T-helper 1 cell treated with Interleukin-12 subunit alpha and Interleukin-12 subunit beta and Interleukin-4 antibody, amounts not matched to agents 30 ng/mL and 1 ng/mL, for 36 hours (primary cell): ENCODE measurements at regions not wholly inside any gene's neighbourhood (a gene's known extent, or its start where the extent isn't known, plus 50 kb on each side); places are given as distances from the start of the nearest gene placed in this dataset.

Experiments used
- intact Hi-C: fragments of 100-400 bp; cut with micrococcal nuclease; formaldehyde crosslinking; loops from one replicate; pipeline ENCODE4 v1.15.1; 2024

DNA sequence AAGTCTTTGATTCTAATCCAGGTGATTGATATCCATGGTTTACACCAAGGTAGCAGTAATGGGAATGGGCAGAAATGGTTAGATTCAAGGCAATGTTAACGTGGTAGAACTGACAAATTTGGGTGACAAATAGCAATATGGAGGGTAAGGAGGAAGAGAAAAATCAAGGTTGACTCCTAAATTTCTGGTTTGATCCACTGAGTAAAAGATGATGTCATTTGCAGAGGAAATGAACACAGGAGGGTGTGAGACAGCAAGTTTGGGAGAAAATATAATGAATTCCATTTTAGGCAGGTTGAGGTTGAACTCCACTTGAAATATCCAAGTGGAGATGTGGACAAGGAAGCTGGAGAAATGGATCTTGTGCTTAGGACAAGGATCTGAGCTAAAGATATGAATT is 170.9 kb upstream of the CAMK1G start:
- intact Hi-C loops = no loop called here

GRCh38 chr1:209413062-209413461 is 170.5 kb upstream of the CAMK1G start:
- intact Hi-C loops = no loop called here

DNA sequence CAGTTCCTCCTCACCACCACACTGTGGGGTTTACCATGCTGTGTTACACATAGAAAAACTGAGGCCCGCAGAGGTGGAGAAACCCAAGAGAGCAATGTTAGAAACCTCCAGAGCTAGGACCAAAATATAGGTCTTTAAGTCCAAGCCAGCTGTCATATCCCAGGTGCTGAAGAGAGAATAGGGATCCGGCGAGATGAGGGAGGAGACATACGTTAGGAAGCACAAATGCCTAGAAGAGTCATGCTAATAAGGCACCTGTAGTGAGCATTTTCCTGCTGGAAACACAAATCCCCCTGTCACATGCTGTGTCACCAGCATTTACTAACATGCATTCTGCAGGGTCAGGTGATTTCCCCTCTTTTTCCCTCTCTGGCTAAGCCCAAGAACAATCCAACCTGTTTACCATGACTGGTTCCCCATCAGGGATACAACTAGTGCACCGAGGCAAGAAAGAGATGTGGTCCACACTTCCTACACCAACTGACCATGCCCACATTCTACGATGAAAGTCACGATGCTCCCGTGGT is 168.6 kb upstream of the CAMK1G start:
- intact Hi-C loops = no loop called here

GRCh38 chr1:209416039-209416438 is 167.5 kb upstream of the CAMK1G start:
- intact Hi-C loops = no loop called here

DNA sequence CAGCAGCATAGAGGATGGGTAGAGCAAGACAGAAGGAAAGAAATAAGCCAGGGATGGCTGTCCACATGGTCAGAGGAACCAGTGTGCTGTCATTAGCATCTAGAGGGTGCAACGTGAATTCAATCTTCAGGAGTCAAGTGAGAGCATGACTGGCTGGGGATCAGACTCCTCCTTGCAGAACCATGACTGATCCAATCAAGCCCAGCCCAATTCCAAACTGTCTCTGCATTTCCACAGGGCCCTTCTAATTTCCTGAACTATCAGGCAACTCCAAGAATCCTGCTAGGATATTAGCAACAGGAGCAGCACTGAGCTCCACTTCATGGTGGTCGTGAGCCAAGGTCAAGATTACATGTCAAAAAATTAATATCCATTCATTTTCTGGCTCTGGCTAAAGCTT is 166.8 kb upstream of the CAMK1G start:
- intact Hi-C loops = no loop called here

GRCh38 chr1:209417761-209418160 is 165.8 kb upstream of the CAMK1G start:
- intact Hi-C loops = no loop called here

- intact Hi-C loops = no loop called here
These were observed 163.2 kb upstream of the CAMK1G start for GRCh38 chr1:209420276-209420675.

GRCh38 chr1:209421186-209421585 is 162.3 kb upstream of the CAMK1G start:
- intact Hi-C loops = no loop called here

- intact Hi-C loops = no loop called here
These were observed 161.4 kb upstream of the CAMK1G start for GRCh38 chr1:209421978-209422680.

GRCh38 chr1:209425959-209426358 is 157.6 kb upstream of the CAMK1G start:
- intact Hi-C loops = no loop called here

DNA sequence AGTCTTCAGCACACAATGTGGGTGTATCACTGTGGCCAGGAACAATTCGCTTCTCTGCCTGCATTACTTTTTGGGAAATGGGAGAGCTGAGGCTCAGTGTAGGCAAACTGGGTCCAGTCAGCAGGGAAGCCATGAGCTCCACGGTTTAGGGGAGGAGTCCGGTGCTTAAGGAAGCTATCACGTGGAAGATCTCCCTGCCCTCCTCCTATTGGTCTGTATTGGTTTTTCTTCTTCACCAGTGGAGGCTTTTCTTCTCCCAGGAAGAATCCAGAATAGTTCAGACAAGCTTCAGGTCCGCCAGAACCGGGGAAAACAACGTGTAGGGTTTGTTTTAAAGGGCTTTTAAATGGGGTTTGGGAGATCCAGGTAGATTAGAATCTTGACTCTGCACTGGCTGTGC is 156.2 kb upstream of the CAMK1G start:
- intact Hi-C loops = no loop called here

- intact Hi-C loops = no loop called here
These were observed 155.7 kb upstream of the CAMK1G start for GRCh38 chr1:209427811-209428210.

DNA sequence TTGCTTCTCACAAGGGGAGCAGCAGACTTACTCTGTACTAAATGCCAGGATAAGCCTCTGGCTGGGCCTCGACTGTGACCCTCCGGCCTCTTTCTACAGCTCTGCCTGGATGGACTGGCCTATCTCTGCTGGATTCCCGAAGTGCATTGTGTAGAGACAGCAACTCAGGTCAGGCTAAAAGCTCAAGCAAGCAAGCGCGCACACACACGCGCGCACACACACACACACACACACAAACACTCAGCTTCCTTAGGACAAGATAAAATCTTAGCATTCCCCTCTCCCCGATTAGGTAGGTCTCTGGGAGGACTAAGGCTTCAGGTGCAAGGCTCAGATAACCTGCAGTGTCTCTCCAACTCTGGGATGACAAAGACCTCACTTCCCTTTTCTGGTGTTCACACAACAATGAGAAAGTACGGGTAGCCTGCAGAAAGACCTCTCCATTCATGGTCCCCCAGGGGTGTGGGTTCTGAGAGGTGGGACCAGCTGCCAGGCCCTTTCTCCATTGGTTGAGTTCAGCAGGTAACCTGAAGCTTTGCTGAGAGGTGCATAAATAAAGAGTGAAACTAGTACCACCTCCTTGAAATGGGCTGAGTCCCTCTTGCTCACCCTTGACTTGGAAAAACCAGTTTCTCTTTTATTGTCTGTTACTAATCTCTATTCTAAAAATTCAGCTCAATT is 155.1 kb upstream of the CAMK1G start:
- intact Hi-C loops = no loop called here

DNA sequence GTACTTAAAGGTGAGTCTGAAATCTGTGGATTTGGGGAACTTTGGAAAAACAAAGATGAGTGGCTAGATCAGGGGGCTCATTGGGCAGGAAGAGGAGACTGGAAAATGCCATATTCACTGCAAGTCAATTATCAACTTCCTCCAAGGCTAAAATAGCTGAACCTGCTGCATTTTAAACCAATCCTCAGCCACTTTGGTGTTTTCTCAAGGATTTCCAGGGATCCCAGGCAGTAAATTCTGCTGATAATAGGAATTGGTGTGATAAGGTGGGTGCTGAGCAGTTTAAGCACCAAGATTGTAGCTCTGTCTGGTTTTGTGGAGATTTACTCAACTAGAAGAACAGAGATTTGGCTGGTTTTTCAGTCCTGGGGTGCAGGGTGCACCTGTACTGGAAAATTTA is 153.9 kb upstream of the CAMK1G start:
- intact Hi-C loops = no loop called here

- intact Hi-C loops = no loop called here
These were observed 153.4 kb upstream of the CAMK1G start for GRCh38 chr1:209430107-209430506.

DNA sequence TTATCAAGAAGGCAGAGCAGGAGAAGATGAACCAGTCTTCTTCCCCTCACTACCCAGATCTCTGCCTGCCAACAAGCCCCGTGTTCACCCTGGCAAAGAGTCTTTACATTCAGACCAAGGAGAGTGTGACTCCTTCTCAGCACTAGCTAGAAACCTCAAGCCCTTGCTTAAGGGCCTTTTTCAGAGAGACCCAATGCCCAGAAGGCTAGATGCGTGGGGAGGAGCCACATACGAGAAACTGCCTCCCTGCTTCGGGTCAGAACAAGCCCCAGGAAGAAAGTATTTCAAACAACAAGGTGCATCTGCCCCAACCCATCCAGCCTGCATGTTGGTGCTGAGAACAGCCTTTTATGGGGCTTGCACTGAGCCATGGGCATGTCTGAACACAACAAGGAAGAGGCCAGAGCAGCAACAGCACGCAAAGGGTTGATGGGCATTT is 152.7 kb upstream of the CAMK1G start:
- intact Hi-C loops = no loop called here

DNA sequence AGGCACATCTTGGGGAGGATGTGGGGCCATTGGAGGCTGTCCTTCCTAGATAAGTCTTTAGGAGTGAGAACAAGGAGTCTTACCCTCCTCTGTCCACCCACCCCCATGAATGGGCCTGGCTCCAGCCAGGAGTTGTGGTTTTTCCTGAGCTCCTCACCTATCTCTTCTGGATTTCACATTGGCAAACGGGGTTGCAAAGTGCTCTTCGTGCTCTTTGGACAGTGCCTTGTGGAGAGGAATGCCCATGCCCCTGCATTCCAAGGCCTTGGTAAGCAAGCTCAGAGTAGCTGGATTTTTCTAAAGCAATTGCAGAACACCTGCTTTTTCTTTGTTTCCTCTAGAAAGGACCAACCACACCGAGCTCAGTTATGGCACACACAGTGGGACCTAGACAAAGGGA is 152.1 kb upstream of the CAMK1G start:
- intact Hi-C loops = no loop called here

DNA sequence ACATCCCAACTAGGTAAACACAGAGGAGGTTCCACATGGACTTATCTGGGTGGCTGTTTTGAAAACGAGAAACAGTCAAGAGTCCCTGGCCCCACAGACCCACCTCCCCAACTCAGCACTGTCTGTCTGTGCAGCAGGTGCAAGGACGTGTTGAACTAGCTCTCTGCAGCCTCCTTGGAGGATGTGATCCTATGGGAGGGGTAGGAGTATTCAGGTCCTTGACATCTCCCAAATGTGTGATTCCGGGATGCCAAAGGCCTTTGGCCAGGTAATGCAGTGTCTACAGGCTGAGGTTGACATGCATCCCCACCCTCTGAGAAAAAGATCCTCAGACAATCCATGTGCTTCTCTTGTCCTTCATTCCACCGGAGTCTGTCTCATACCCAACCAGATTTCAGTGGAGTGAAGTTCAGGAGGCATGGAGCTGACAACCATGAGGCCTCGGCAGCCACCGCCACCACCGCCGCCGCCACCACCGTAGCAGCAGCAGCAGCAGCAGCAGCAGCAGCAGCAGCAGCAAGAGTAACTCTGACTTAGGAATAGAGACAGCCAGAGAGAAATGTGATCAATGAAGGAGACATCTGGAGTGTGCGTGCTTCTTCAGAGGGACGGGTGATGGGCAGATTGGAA is 151.6 kb upstream of the CAMK1G start:
- intact Hi-C loops = no loop called here

DNA sequence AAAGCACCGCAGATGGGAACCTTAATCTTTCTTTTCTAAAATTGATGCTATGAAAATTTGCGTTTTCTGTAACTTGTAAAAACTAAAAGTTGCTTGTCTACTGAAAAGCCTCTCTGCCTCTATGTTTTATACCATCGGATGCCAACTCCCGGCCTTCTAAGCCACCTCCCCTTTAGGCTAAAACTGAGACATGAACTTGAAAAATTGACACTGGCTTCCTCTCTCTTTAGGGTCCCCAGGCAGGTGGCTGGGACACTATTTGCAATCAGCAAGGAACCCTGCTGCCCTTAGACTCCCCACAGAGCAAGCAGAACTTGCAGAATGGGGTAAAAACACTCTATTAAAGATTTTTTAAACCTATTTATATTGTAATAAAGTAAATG is 151.1 kb upstream of the CAMK1G start:
- intact Hi-C loops = no loop called here

DNA sequence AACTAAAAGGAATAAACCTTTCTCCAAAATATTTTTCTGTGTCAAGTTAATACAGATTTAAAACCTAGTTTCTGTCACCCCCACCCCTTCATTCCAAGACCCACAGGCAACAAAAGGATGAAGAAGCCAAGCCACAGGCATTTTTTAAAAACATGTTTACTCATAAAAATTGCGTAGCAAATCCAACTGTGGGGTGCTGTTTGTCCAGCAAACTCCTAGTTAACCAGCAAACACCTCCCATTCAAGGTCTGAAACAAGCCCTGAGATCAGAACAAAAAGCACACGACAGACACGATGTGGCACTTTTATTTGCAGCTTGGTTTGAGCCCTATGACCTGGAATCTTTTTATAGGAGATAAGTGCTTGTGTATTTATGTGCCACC is 149.9 kb upstream of the CAMK1G start:
- intact Hi-C loops = no loop called here

GRCh38 chr1:209434066-209434465 is 149.4 kb upstream of the CAMK1G start:
- intact Hi-C loops = no loop called here

DNA sequence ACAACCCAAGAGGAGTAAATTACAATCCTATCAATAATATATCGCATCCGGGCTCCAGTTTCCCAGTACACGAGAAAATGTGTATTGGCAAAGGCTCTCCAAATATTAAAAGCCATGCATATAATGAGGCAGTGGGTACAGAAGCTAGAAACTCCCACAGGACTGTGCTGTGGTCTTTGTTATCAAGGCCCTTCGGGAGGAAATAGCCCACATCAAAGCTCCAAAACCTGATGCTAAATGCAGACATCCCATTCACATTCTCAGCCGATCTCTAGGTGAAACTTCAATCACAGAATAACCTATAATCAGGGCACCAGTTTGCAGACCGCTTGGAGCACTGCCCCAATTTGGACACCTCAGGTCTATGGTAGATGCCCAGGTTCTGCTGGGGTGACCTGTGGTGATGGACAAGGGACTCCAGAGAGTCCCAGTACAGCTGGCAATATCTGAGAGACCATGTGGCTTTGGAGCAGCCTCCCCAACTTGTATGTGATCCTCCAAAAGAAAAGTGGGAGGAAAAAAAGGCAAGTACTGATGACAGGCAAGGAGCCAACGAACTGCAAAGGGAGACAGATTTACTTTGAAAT is 148.8 kb upstream of the CAMK1G start:
- intact Hi-C loops = loop anchor here (1.0 kb wide), 1 partner anchor 231 kb away; no protein-coding TSS in a partner anchor
